ENCODE measurements at regions not wholly inside any gene's neighbourhood (a gene's known extent, or its start where the extent isn't known, plus 50 kb on each side); places are given as distances from the start of the nearest gene placed in this dataset.
"Not testable (repeated sequence)": the region's sequence is repeated elsewhere in the genome, so short reads cannot be mapped to it uniquely, and the experiment has no call there.

DNA sequence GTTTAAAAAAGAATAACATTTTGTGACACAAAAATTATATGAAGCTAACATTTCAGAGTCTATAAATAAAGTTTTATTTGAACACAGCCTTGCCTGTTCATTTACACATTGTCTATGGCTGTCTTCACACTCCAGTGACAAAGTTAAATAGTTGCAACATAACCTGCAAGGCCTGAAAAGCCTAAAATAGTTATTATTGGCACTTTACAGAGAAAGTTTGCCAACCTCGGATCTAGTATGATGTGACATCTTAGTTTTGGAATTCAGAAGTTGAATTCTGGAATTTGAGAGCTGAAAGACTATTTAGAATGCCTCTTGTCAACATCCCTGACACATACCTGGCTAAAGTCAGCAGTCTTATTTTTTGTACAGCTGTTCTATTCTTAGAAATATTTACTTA lies 68.3 kb downstream of the DYRK2 start:
- DNase-seq (ENCODE audit: low spot score) = no peak

DNA sequence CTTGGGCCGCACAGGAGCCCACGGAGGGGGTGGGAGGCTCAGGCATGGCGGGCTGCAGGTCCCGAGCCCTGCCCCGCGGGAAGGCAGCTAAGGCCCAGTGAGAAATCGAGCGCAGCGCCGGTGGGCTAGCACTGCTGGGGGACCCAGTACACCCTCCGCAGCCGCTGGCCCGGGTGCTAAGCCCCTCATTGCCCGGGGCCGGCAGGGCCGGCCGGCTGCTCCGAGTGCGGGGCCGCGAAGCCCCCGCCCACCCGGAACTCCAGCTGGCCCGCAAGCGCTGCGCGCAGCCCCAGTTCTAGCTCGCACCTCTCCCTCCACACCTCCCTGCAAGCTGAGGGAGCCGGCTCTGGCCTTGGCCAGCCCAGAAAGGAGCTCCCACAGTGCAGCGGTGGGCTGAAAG lies 70.8 kb downstream of the DYRK2 start:
- DNase-seq (ENCODE audit: low spot score); in situ Hi-C loops (cut with MboI; ENCODE audit: low pct_unique_long_range_greater_than_20kb, low sequenced_read_pairs, unreplicated experiment): not testable (repeated sequence)

More for the DNA sequence above, 68.3 kb downstream of the DYRK2 start:
- TF ChIP-seq, protein P1, sequence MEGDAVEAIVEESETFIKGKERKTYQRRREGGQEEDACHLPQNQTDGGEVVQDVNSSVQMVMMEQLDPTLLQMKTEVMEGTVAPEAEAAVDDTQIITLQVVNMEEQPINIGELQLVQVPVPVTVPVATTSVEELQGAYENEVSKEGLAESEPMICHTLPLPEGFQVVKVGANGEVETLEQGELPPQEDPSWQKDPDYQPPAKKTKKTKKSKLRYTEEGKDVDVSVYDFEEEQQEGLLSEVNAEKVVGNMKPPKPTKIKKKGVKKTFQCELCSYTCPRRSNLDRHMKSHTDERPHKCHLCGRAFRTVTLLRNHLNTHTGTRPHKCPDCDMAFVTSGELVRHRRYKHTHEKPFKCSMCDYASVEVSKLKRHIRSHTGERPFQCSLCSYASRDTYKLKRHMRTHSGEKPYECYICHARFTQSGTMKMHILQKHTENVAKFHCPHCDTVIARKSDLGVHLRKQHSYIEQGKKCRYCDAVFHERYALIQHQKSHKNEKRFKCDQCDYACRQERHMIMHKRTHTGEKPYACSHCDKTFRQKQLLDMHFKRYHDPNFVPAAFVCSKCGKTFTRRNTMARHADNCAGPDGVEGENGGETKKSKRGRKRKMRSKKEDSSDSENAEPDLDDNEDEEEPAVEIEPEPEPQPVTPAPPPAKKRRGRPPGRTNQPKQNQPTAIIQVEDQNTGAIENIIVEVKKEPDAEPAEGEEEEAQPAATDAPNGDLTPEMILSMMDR (IDR thresholded peaks at IDR 0.05; ENCODE audit: extremely low read depth, insufficient read depth, missing control alignments) = no peak
- in situ Hi-C loops (cut with MboI; ENCODE audit: low pct_unique_long_range_greater_than_20kb, low sequenced_read_pairs, unreplicated experiment) = no loop called here

DNA sequence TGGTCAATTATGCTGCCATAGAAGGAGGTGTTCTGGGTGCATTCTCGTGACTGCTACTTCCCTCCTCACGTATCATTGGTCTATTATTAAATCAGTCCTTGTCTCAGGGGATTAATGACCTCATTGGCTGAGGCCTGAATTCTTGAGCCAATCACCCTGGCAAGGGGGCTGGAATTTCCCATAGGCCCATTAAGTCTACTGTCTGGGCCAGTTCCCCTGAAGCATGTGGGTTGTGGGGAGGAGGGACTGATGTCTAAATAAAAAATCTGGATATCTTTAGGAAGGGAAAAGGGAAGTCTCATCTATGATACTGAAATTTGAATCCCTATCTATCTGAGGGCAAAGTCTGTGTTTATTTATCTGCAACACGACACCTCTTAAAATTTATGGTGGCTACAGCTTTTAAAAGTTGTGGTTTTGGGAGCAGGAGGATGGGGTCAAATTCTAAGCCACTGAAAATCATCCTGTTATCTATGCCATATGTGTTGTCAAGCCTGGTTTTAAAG lies 71.9 kb downstream of the DYRK2 start:
- TF ChIP-seq, protein P1 (IDR thresholded peaks at IDR 0.05; ENCODE audit: extremely low read depth, insufficient read depth, missing control alignments) = no peak
- no peak for DNase-seq (ENCODE audit: low spot score)
- in situ Hi-C loops (cut with MboI; ENCODE audit: low pct_unique_long_range_greater_than_20kb, low sequenced_read_pairs, unreplicated experiment) = no loop called here

DNA sequence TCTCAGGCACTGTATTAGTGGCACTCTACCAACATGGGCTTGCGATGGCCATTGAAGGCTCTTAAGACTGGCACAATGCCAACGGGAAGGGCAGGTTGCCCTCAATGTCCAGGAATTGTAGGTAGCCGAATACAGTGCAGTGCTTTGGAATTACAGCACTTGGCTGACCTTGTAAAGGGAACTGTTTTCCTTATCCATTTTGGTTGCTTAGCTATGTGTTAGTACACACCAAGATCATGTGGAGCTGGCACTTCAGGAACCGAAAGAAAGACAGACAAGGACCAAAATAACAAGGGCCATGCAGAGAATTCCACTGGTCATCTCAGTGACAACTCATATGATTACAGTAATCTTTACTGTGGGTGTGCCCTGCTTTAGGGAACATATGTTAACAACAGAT lies 72.7 kb downstream of the DYRK2 start:
- DNase-seq (ENCODE audit: low spot score) = no peak
- in situ Hi-C loops (cut with MboI; ENCODE audit: low pct_unique_long_range_greater_than_20kb, low sequenced_read_pairs, unreplicated experiment) = no loop called here
- TF ChIP-seq, protein P1 (IDR thresholded peaks at IDR 0.05; ENCODE audit: extremely low read depth, insufficient read depth, missing control alignments) = no peak

DNA sequence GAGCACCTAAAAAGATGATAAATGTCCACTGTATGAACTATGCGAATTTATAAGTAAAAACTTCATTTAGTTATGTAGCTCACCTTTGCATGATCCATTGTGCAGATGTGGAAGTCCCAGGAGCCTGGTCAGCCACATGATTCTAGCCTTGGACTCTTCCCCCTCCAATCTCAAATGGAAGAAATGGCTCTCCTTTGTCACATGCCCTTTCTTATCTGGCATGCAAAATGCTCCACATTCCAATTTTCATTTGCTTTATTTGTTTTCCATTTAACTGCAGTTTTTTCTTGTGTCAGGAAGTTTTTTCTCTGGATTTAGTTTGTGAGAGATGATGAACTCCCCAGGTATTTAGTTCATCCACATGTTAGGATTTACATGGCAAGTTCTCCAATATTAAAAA lies 73.8 kb downstream of the DYRK2 start:
- DNase-seq (ENCODE audit: low spot score) = no peak
- TF ChIP-seq, protein P1 (IDR thresholded peaks at IDR 0.05; ENCODE audit: extremely low read depth, insufficient read depth, missing control alignments) = no peak
- in situ Hi-C loops (cut with MboI; ENCODE audit: low pct_unique_long_range_greater_than_20kb, low sequenced_read_pairs, unreplicated experiment) = no loop called here

DNA sequence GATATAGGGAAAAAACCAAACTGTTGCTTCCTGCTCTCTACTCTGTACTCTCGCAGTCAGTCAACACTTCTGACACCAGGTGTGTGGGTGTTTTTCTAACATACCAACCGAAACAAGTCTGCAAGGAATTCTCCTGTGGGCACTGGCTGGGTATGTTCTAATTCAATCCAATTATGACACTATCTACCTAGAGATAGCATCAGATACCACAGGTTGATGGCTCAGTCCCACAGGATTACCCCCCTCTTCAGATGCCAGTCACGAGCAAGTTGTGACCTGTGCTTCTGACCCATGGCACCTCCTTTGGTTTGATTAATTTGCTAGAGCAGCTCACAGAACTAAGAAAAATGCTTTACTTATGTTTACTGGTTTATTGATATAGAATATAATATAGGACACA lies 78.3 kb downstream of the DYRK2 start:
- DNase-seq (ENCODE audit: low spot score) = no peak
- TF ChIP-seq, protein P1 (IDR thresholded peaks at IDR 0.05; ENCODE audit: extremely low read depth, insufficient read depth, missing control alignments) = no peak
- in situ Hi-C loops (cut with MboI; ENCODE audit: low pct_unique_long_range_greater_than_20kb, low sequenced_read_pairs, unreplicated experiment) = no loop called here

DNA sequence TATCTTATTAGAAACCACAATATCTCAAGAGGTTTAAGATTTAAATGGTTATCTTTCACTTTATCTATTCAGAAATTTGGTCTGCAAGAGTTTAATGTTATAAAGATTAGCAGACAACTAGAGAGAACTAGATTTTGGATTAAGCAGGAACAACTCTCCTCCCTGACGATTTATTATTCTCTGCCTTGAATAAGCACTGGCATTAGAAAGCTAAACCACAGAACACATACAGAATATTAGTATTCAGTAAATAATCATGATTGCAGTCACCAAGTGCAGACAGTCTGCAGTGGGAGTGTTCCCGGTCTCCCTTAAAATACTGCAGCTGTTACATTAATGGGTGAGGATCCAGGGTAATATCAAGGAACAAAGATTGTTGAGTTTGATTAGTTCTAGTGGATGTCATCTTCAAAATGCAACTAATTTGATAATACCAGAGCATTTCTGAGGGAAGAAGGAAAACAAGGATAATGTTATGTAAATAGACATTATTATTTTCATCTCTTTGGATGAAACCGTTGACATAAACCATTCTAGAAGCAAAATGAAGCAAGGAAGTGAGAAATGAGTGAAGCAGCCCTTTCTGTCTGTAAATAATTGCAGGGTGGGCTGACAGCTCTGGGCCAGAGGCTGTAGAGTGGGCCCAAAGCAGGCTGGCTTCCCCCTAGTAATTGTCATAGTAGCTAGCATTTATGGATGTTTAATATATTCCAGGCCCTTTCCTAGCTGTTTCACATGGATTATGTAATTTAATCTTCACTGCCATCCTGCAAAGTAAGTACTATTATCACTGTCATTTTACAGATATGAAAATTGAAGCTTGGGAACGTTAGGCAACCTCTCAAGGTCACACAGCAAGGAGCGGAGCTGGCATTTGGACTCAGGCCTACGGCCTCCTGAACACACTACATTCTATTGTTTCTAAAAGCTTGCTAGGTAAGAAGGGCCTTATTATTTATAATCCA lies 79.4 kb downstream of the DYRK2 start:
- TF ChIP-seq, protein P1 (IDR thresholded peaks at IDR 0.05; ENCODE audit: extremely low read depth, insufficient read depth, missing control alignments) = no peak
- in situ Hi-C loops (cut with MboI; ENCODE audit: low pct_unique_long_range_greater_than_20kb, low sequenced_read_pairs, unreplicated experiment) = no loop called here
- DNase-seq (ENCODE audit: low spot score) = no peak
